Astrocyte (in vitro differentiated cells and primary cell): ENCODE measurements at regions not wholly inside any gene's neighbourhood (a gene's known extent, or its start where the extent isn't known, plus 50 kb on each side); places are given as distances from the start of the nearest gene placed in this dataset.

Experiments used
- DNase-seq: peaks from one replicate; pipeline ENCODE4 v3.0.0-alpha.2; 2010; ENCODE audit warnings: low read depth
- FAIRE-seq: peaks from 2 replicates; lab custom pipeline; 2011; peaks lifted over from hg19 to GRCh38; lab: Jason Lieb, UNC
- H2AFZ ChIP-seq: 2 replicates; pipeline ENCODE4 v1.6.0; 2012; ENCODE audit warnings: low read depth, low read length, inconsistent platforms
- H3K27ac ChIP-seq: 2 replicates; pipeline ENCODE4 v1.5.1; 2011; ENCODE audit warnings: low read depth, low read length, inconsistent platforms
- H3K27me3 ChIP-seq: 2 replicates; pipeline ENCODE4 v1.6.0; 2011; ENCODE audit warnings: low read length, inconsistent platforms; ENCODE audit not compliant: insufficient read depth
- H3K36me3 ChIP-seq: 2 replicates; pipeline ENCODE4 v1.5.1; 2011; ENCODE audit warnings: low read length, inconsistent platforms; ENCODE audit not compliant: insufficient read depth
- H3K4me1 ChIP-seq: 2 replicates; pipeline ENCODE4 v1.5.1; 2011; ENCODE audit warnings: low read length, inconsistent platforms; ENCODE audit not compliant: insufficient read depth
- H3K4me2 ChIP-seq: 2 replicates; pipeline ENCODE4 v1.6.0; 2012; ENCODE audit warnings: low read length, inconsistent platforms
- H3K4me3 ChIP-seq: 2 replicates; pipeline ENCODE4 v1.5.1; 2011; ENCODE audit warnings: low read depth, mild to moderate bottlenecking, low read length, inconsistent platforms; ENCODE audit not compliant: insufficient read depth
- H3K79me2 ChIP-seq: 2 replicates; pipeline ENCODE4 v1.6.0; 2012; ENCODE audit warnings: mild to moderate bottlenecking, low read length, inconsistent platforms; ENCODE audit not compliant: insufficient read depth
- H3K9ac ChIP-seq: 2 replicates; pipeline ENCODE4 v1.6.0; 2012; ENCODE audit warnings: mild to moderate bottlenecking, low read length, inconsistent platforms
- H3K9me3 ChIP-seq: 2 replicates; pipeline ENCODE4 v1.5.1; 2012; ENCODE audit warnings: low read depth, mild to moderate bottlenecking, low read length, inconsistent platforms; ENCODE audit not compliant: insufficient read depth
- H4K20me1 ChIP-seq: 2 replicates; pipeline ENCODE4 v1.6.0; 2012; ENCODE audit warnings: low read length, inconsistent platforms; ENCODE audit not compliant: insufficient read depth
- H3K27ac Mint-ChIP-seq: one replicate; pipeline ENCODE4 v1.8.0; 2021; ENCODE audit warnings: mild to moderate bottlenecking, mixed read lengths; ENCODE audit not compliant: unreplicated experiment
- H3K27me3 Mint-ChIP-seq: one replicate; pipeline ENCODE4 v1.8.0; 2021; ENCODE audit warnings: low read depth, mixed read lengths; ENCODE audit not compliant: unreplicated experiment
- H3K36me3 Mint-ChIP-seq: one replicate; pipeline ENCODE4 v1.8.0; 2021; ENCODE audit warnings: low read depth, mixed read lengths; ENCODE audit not compliant: unreplicated experiment
- H3K4me1 Mint-ChIP-seq: one replicate; pipeline ENCODE4 v1.8.0; 2021; ENCODE audit warnings: low read depth, mixed read lengths; ENCODE audit not compliant: unreplicated experiment
- H3K4me3 Mint-ChIP-seq: one replicate; pipeline ENCODE4 v1.8.0; 2021; ENCODE audit warnings: mild to moderate bottlenecking, moderate library complexity, mixed read lengths; ENCODE audit not compliant: unreplicated experiment
- H3K9me3 Mint-ChIP-seq: one replicate; pipeline ENCODE4 v1.8.0; 2021; ENCODE audit warnings: mild to moderate bottlenecking, mixed read lengths; ENCODE audit not compliant: unreplicated experiment
- CTCF ChIP-seq: IDR thresholded peaks from 2 replicates; pipeline ENCODE4 v1.5.1; 2011; ENCODE audit warnings: low read depth, mild to moderate bottlenecking, inconsistent platforms, low read length, moderate library complexity; ENCODE audit not compliant: insufficient read depth
- EZH2 ChIP-seq: IDR thresholded peaks from 2 replicates; pipeline ENCODE4 v1.6.1; 2012; ENCODE audit warnings: mild to moderate bottlenecking, low read length, inconsistent platforms; ENCODE audit not compliant: insufficient read depth

GRCh38 chr2:82344670-82345069, 2040.1 kb upstream of the LRRTM1 start:
- Mint-ChIP-seq H3K9me3 (no peaks in the 10 kb centered on the region), H3K27ac (no peak overlapping the region), H3K4me3 (no peak overlapping the region), H3K27me3 (no peaks in the 10 kb centered on the region), H3K4me1 (peaks cover 3% of the 10 kb centered on the region), H3K36me3 (no peaks in the 10 kb centered on the region)
- Histone ChIP-seq H3K27me3 (no peaks in the 10 kb centered on the region), H4K20me1 (no peaks in the 10 kb centered on the region), H3K27ac (no peak overlapping the region), H2AFZ (no peak overlapping the region), H3K79me2 (no peaks in the 10 kb centered on the region), H3K36me3 (no peaks in the 10 kb centered on the region), H3K9me3 (no peaks in the 10 kb centered on the region), H3K4me3 (no peak overlapping the region), H3K4me2 (no peak overlapping the region), H3K4me1 (no peaks in the 10 kb centered on the region), H3K9ac (no peak overlapping the region)
- TF ChIP-seq CTCF: no peak
- TF ChIP-seq EZH2: no peak
- no peak for FAIRE-seq
- no peak for DNase-seq

- FAIRE-seq (no peak), DNase-seq (no peak)
- no peaks in the 10 kb centered on the region for H3K27me3 ChIP-seq
- no peak overlapping the region for H3K9ac ChIP-seq
- Mint-ChIP-seq H3K9me3 (no peaks in the 10 kb centered on the region), H3K27ac (peak overlapping the region; percentile 73), H3K36me3 (no peaks in the 10 kb centered on the region), H3K4me1 (peaks cover 3% of the 10 kb centered on the region), H3K27me3 (no peaks in the 10 kb centered on the region), H3K4me3 (no peak overlapping the region)
- no peak overlapping the region for H3K27ac ChIP-seq
- H3K4me1 ChIP-seq: no peaks in the 10 kb centered on the region
- H2AFZ ChIP-seq: no peak overlapping the region
- TF ChIP-seq EZH2 (no peak), CTCF (no peak)
- no peak overlapping the region for H3K4me3 ChIP-seq
- H3K4me2 ChIP-seq: no peak overlapping the region
- no peaks in the 10 kb centered on the region for H3K36me3 ChIP-seq
- no peaks in the 10 kb centered on the region for H3K9me3 ChIP-seq
- no peaks in the 10 kb centered on the region for H3K79me2 ChIP-seq
- H4K20me1 ChIP-seq: no peaks in the 10 kb centered on the region
Observed at GRCh38 chr2:82342356-82342755, 2037.8 kb upstream of the LRRTM1 start.

- Histone ChIP-seq H3K4me1 (no peaks in the 10 kb centered on the region), H3K9me3 (no peaks in the 10 kb centered on the region), H3K4me3 (no peak overlapping the region), H2AFZ (no peak overlapping the region), H3K27ac (no peak overlapping the region), H4K20me1 (no peaks in the 10 kb centered on the region), H3K36me3 (no peaks in the 10 kb centered on the region), H3K79me2 (no peaks in the 10 kb centered on the region), H3K27me3 (no peaks in the 10 kb centered on the region), H3K4me2 (no peak overlapping the region), H3K9ac (no peak overlapping the region)
- H3K36me3 Mint-ChIP-seq: no peaks in the 10 kb centered on the region
- peak overlapping the region; percentile 71 for H3K27ac Mint-ChIP-seq
- FAIRE-seq (no peak), DNase-seq (no peak)
- no peaks in the 10 kb centered on the region for H3K27me3 Mint-ChIP-seq
- H3K4me3 Mint-ChIP-seq: no peak overlapping the region
- no peaks in the 10 kb centered on the region for H3K9me3 Mint-ChIP-seq
- TF ChIP-seq CTCF (no peak), EZH2 (no peak)
- peaks cover 3% of the 10 kb centered on the region for H3K4me1 Mint-ChIP-seq
Observed at GRCh38 chr2:82340578-82341053, 2036.1 kb upstream of the LRRTM1 start.
